ENCODE measurements at regions not wholly inside any gene's neighbourhood (a gene's known extent, or its start where the extent isn't known, plus 50 kb on each side); places are given as distances from the start of the nearest gene placed in this dataset.

DNA sequence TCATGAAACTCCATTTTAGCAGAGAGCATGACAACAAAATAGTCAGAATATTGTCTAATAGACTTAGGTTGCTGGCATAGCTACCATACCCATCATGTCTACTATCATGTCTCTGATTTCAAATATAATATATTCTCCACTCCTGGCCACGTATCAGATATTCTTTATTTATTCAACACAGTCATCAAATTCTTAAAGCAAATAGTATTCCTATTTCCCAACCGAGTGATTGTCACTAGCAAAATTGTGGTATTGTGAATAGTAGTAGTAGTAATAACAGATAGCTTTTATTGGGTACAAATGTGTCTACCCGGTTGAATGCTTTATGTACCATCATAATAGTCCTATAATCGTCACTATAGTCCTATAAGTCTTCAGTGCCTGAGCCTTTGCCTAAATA lies 918.6 kb downstream of the KCNMA1 start:
- TF ChIP-seq EP300 (IDR thresholded peaks at IDR 0.05; ENCODE audit: borderline replicate concordance) (no peak), ZBTB7A (IDR thresholded peaks at IDR 0.05; ENCODE audit: low read depth) (no peak), CEBPB (IDR thresholded peaks at IDR 0.05) (no peak), TAF1 (IDR thresholded peaks at IDR 0.05; ENCODE audit: low read depth) (no peak), YY1 (IDR thresholded peaks at IDR 0.05; ENCODE audit: low read depth) (no peak), CREB1 (IDR thresholded peaks at IDR 0.05; ENCODE audit: low read depth) (no peak), TEAD4 (IDR thresholded peaks at IDR 0.05) (no peak)
- TF ChIP-seq, protein P1, sequence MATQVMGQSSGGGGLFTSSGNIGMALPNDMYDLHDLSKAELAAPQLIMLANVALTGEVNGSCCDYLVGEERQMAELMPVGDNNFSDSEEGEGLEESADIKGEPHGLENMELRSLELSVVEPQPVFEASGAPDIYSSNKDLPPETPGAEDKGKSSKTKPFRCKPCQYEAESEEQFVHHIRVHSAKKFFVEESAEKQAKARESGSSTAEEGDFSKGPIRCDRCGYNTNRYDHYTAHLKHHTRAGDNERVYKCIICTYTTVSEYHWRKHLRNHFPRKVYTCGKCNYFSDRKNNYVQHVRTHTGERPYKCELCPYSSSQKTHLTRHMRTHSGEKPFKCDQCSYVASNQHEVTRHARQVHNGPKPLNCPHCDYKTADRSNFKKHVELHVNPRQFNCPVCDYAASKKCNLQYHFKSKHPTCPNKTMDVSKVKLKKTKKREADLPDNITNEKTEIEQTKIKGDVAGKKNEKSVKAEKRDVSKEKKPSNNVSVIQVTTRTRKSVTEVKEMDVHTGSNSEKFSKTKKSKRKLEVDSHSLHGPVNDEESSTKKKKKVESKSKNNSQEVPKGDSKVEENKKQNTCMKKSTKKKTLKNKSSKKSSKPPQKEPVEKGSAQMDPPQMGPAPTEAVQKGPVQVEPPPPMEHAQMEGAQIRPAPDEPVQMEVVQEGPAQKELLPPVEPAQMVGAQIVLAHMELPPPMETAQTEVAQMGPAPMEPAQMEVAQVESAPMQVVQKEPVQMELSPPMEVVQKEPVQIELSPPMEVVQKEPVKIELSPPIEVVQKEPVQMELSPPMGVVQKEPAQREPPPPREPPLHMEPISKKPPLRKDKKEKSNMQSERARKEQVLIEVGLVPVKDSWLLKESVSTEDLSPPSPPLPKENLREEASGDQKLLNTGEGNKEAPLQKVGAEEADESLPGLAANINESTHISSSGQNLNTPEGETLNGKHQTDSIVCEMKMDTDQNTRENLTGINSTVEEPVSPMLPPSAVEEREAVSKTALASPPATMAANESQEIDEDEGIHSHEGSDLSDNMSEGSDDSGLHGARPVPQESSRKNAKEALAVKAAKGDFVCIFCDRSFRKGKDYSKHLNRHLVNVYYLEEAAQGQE (IDR thresholded peaks at IDR 0.05; ENCODE audit: low read depth): no peak
- TF ChIP-seq, protein P2, sequence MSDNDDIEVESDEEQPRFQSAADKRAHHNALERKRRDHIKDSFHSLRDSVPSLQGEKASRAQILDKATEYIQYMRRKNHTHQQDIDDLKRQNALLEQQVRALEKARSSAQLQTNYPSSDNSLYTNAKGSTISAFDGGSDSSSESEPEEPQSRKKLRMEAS (IDR thresholded peaks at IDR 0.05): no peak
- TF ChIP-seq, protein P3, sequence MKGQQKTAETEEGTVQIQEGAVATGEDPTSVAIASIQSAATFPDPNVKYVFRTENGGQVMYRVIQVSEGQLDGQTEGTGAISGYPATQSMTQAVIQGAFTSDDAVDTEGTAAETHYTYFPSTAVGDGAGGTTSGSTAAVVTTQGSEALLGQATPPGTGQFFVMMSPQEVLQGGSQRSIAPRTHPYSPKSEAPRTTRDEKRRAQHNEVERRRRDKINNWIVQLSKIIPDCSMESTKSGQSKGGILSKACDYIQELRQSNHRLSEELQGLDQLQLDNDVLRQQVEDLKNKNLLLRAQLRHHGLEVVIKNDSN (IDR thresholded peaks at IDR 0.05): no peak

Data from Ishikawa (cell line).